ENCODE measurements at regions not wholly inside any gene's neighbourhood (a gene's known extent, or its start where the extent isn't known, plus 50 kb on each side); places are given as distances from the start of the nearest gene placed in this dataset.
"Not testable (repeated sequence)": the region's sequence is repeated elsewhere in the genome, so short reads cannot be mapped to it uniquely, and the experiment has no call there.

- ChIA-PET POLR2A (no interaction called here), CTCF (no interaction called here)
- no peak for TF ChIP-seq CTCF (IDR thresholded peaks at IDR 0.05; ENCODE audit: insufficient read depth, low read length, missing control alignments)
- H3K4me3 ChIP-seq (ENCODE audit: low read depth, low read length) = no peak overlapping the region
- DNase-seq (ENCODE audit: low read depth, low spot score) = no peak
These were observed 59.2 kb upstream of the IRX2 start for GRCh38 chr5:2810644-2811043.

GRCh38 chr5:2807244-2807643 is 55.8 kb upstream of the IRX2 start:
- H3K4me3 ChIP-seq (ENCODE audit: low read depth, low read length); DNase-seq (ENCODE audit: low read depth, low spot score); CTCF ChIA-PET; POLR2A ChIA-PET: not testable (repeated sequence)

- DNase-seq (ENCODE audit: low read depth, low spot score) = no peak
- no peak overlapping the region for H3K4me3 ChIP-seq (ENCODE audit: low read depth, low read length)
- ChIA-PET POLR2A (no interaction called here), CTCF (no interaction called here)
- TF ChIP-seq CTCF (IDR thresholded peaks at IDR 0.05; ENCODE audit: insufficient read depth, low read length, missing control alignments) = no peak
These were observed 54.7 kb upstream of the IRX2 start for GRCh38 chr5:2806176-2806575.

- no peak overlapping the region for H3K4me3 ChIP-seq (ENCODE audit: low read depth, low read length)
- TF ChIP-seq CTCF (IDR thresholded peaks at IDR 0.05; ENCODE audit: insufficient read depth, low read length, missing control alignments) = no peak
- DNase-seq (ENCODE audit: low read depth, low spot score) = no peak
- ChIA-PET POLR2A (no interaction called here), CTCF (no interaction called here)
These were observed 53.6 kb upstream of the IRX2 start for GRCh38 chr5:2805080-2805479.

- no peak overlapping the region for H3K4me3 ChIP-seq (ENCODE audit: low read depth, low read length)
- no peak for DNase-seq (ENCODE audit: low read depth, low spot score)
- ChIA-PET CTCF (no interaction called here), POLR2A (no interaction called here)
- TF ChIP-seq CTCF (IDR thresholded peaks at IDR 0.05; ENCODE audit: insufficient read depth, low read length, missing control alignments) = no peak
These were observed 52.3 kb upstream of the IRX2 start for GRCh38 chr5:2803751-2804150.

- no peak for DNase-seq (ENCODE audit: low read depth, low spot score)
- POLR2A ChIA-PET = no interaction called here
- no peak overlapping the region for H3K4me3 ChIP-seq (ENCODE audit: low read depth, low read length)
- CTCF ChIA-PET = no interaction called here
- TF ChIP-seq CTCF (IDR thresholded peaks at IDR 0.05; ENCODE audit: insufficient read depth, low read length, missing control alignments) = no peak
These were observed 51.4 kb upstream of the IRX2 start for GRCh38 chr5:2802693-2803365.
